ENCODE measurements at regions not wholly inside any gene's neighbourhood (a gene's known extent, or its start where the extent isn't known, plus 50 kb on each side); places are given as distances from the start of the nearest gene placed in this dataset.

DNA sequence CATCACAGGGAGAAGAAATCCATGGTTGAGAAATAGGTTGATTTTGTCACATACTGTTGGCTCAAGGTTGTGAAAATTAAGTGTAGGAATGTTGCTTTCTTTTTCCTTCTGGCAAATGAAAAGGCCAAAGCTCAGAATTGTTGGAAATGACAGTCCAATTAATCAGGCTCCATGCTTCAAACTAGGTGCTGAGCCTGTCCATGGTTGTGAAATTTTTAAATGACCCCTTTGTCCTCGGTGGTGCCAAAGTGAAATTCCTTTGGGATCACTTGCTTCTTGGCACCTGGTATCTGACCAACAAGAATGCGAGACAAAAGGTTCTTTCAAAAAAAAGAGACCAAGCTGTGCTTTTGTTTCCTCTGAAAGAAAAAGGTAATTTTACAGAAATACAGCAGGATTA lies 451.9 kb downstream of the ETS1 start:
- peaks cover 4% of the 10 kb centered on the region; the same call in 1 of the 2 replicates for H3K27me3 ChIP-seq (ENCODE audit: control insufficient read depth, low read length)

GRCh38 chr11:128133501-128133900 lies 453.9 kb downstream of the ETS1 start:
- H4K20me1 ChIP-seq (ENCODE audit: control insufficient read depth, insufficient read depth, low read depth, low read length) = no peaks in the 10 kb centered on the region
- H3K4me2 ChIP-seq (ENCODE audit: low read length) = no peak overlapping the region
- no peaks in the 10 kb centered on the region for H3K79me2 ChIP-seq (ENCODE audit: control insufficient read depth, low read length)
- no peaks in the 10 kb centered on the region for H3K9me2 ChIP-seq (replicated peaks; ENCODE audit: control insufficient read depth, low read length)
- H3F3A ChIP-seq (ENCODE audit: control insufficient read depth, insufficient read depth) = no peaks in the 10 kb centered on the region
- peaks cover 4% of the 10 kb centered on the region; the same call in 1 of the 2 replicates for H3K27me3 ChIP-seq (ENCODE audit: control insufficient read depth, low read length)
- no peaks in the 10 kb centered on the region for H3K9me3 ChIP-seq (ENCODE audit: control insufficient read depth, insufficient read depth, low read length)
- H3K4me1 ChIP-seq (ENCODE audit: control insufficient read depth, low read length) = no peaks in the 10 kb centered on the region
- H3K4me3 ChIP-seq (ENCODE audit: low read length) = no peak overlapping the region
- TF ChIP-seq, protein P1, sequence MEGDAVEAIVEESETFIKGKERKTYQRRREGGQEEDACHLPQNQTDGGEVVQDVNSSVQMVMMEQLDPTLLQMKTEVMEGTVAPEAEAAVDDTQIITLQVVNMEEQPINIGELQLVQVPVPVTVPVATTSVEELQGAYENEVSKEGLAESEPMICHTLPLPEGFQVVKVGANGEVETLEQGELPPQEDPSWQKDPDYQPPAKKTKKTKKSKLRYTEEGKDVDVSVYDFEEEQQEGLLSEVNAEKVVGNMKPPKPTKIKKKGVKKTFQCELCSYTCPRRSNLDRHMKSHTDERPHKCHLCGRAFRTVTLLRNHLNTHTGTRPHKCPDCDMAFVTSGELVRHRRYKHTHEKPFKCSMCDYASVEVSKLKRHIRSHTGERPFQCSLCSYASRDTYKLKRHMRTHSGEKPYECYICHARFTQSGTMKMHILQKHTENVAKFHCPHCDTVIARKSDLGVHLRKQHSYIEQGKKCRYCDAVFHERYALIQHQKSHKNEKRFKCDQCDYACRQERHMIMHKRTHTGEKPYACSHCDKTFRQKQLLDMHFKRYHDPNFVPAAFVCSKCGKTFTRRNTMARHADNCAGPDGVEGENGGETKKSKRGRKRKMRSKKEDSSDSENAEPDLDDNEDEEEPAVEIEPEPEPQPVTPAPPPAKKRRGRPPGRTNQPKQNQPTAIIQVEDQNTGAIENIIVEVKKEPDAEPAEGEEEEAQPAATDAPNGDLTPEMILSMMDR (IDR thresholded peaks at IDR 0.05; ENCODE audit: low read depth, low read length, poor library complexity, severe bottlenecking) = no peak
- no peak for TF ChIP-seq EZH2phosphoT487 (IDR thresholded peaks at IDR 0.05; ENCODE audit: borderline replicate concordance, low read length)
- H3K27ac ChIP-seq (ENCODE audit: low read depth, low read length) = no peak overlapping the region
- H3K36me3 ChIP-seq (ENCODE audit: control insufficient read depth, low read length) = no peaks in the 10 kb centered on the region

More for the DNA sequence above, 451.9 kb downstream of the ETS1 start:
- TF ChIP-seq, protein P1 (IDR thresholded peaks at IDR 0.05; ENCODE audit: low read depth, low read length, poor library complexity, severe bottlenecking) = no peak
- no peak for TF ChIP-seq EZH2phosphoT487 (IDR thresholded peaks at IDR 0.05; ENCODE audit: borderline replicate concordance, low read length)
- H3F3A ChIP-seq (ENCODE audit: control insufficient read depth, insufficient read depth) = no peaks in the 10 kb centered on the region
- no peaks in the 10 kb centered on the region for H3K79me2 ChIP-seq (ENCODE audit: control insufficient read depth, low read length)
- no peak overlapping the region for H3K27ac ChIP-seq (ENCODE audit: low read depth, low read length)
- no peaks in the 10 kb centered on the region for H4K20me1 ChIP-seq (ENCODE audit: control insufficient read depth, insufficient read depth, low read depth, low read length)
- H3K4me2 ChIP-seq (ENCODE audit: low read length) = no peak overlapping the region
- no peaks in the 10 kb centered on the region for H3K9me3 ChIP-seq (ENCODE audit: control insufficient read depth, insufficient read depth, low read length)
- H3K9me2 ChIP-seq (replicated peaks; ENCODE audit: control insufficient read depth, low read length) = no peaks in the 10 kb centered on the region
- no peak overlapping the region for H3K4me3 ChIP-seq (ENCODE audit: low read length)
- H3K4me1 ChIP-seq (ENCODE audit: control insufficient read depth, low read length) = no peaks in the 10 kb centered on the region
- no peaks in the 10 kb centered on the region for H3K36me3 ChIP-seq (ENCODE audit: control insufficient read depth, low read length)

DNA sequence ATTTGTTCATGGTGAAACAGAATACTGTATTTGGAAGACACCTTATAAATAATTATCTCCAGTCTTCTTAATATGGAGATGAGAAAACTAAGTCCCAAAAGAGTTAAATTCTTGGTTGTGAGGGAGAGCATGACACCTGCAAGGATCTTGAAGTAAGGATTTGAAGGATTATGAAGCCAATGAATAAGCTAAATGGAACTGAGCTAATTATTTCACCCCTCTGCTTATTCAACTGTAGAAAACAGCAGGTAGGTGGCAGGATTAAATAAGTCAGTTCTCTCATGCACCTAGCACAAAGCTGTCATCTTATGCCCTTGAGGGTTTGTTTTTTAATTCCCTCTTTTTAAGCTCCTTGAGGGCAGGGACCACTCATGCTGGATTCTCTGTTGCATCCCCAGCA lies 457.3 kb downstream of the ETS1 start:
- H3F3A ChIP-seq (ENCODE audit: control insufficient read depth, insufficient read depth) = no peaks in the 10 kb centered on the region
- no peak overlapping the region for H3K27ac ChIP-seq (ENCODE audit: low read depth, low read length)
- no peaks in the 10 kb centered on the region for H3K9me2 ChIP-seq (replicated peaks; ENCODE audit: control insufficient read depth, low read length)
- no peaks in the 10 kb centered on the region for H3K9me3 ChIP-seq (ENCODE audit: control insufficient read depth, insufficient read depth, low read length)
- no peaks in the 10 kb centered on the region for H3K79me2 ChIP-seq (ENCODE audit: control insufficient read depth, low read length)
- peaks cover 4% of the 10 kb centered on the region; the same call in 1 of the 2 replicates for H3K27me3 ChIP-seq (ENCODE audit: control insufficient read depth, low read length)
- H3K4me3 ChIP-seq (ENCODE audit: low read length) = no peak overlapping the region
- TF ChIP-seq, protein P1 (IDR thresholded peaks at IDR 0.05; ENCODE audit: low read depth, low read length, poor library complexity, severe bottlenecking) = no peak
- no peak for TF ChIP-seq EZH2phosphoT487 (IDR thresholded peaks at IDR 0.05; ENCODE audit: borderline replicate concordance, low read length)
- no peaks in the 10 kb centered on the region for H3K4me1 ChIP-seq (ENCODE audit: control insufficient read depth, low read length)
- H4K20me1 ChIP-seq (ENCODE audit: control insufficient read depth, insufficient read depth, low read depth, low read length) = no peaks in the 10 kb centered on the region
- H3K36me3 ChIP-seq (ENCODE audit: control insufficient read depth, low read length) = no peaks in the 10 kb centered on the region
- no peak overlapping the region for H3K4me2 ChIP-seq (ENCODE audit: low read length)

Measured in DOHH2 (cell line).